Left hindlimb (tissue), 1 donor: ENCODE measurements at regions not wholly inside any gene's neighbourhood (a gene's known extent, or its start where the extent isn't known, plus 50 kb on each side); places are given as distances from the start of the nearest gene placed in this dataset.
"Not testable (repeated sequence)": the region's sequence is repeated elsewhere in the genome, so short reads cannot be mapped to it uniquely, and the experiment has no call there.

Experiments
- DNase-seq: peaks from one replicate; pipeline ENCODE4 v3.0.0-alpha.2; 2018

GRCh38 chr4:132267321-132267720, 881.8 kb upstream of the PCDH10 start:
- DNase-seq, result no peak

- DNase-seq, result no peak
Measured at GRCh38 chr4:132269303-132269990, 879.6 kb upstream of the PCDH10 start.

- no peak for DNase-seq
Measured at GRCh38 chr4:132275583-132276121, 873.4 kb upstream of the PCDH10 start.

GRCh38 chr4:132276185-132276584, 872.9 kb upstream of the PCDH10 start:
- DNase-seq, result no peak

- DNase-seq, result no peak
Measured at GRCh38 chr4:132276989-132277388, 872.1 kb upstream of the PCDH10 start.

GRCh38 chr4:132281733-132282132, 867.4 kb upstream of the PCDH10 start:
- DNase-seq, result no peak

GRCh38 chr4:132284910-132285426, 864.1 kb upstream of the PCDH10 start:
- no peak for DNase-seq

GRCh38 chr4:132297346-132297745, 851.7 kb upstream of the PCDH10 start:
- DNase-seq, result no peak

- no peak for DNase-seq
Measured at GRCh38 chr4:132299841-132300240, 849.3 kb upstream of the PCDH10 start.

GRCh38 chr4:132312521-132312920, 836.6 kb upstream of the PCDH10 start:
- DNase-seq, result no peak

- no peak for DNase-seq
Measured at GRCh38 chr4:132313852-132314251, 835.2 kb upstream of the PCDH10 start.

- no peak for DNase-seq
Measured at GRCh38 chr4:132316738-132317137, 832.4 kb upstream of the PCDH10 start.

- no peak for DNase-seq
Measured at GRCh38 chr4:132317923-132318322, 831.2 kb upstream of the PCDH10 start.

GRCh38 chr4:132328761-132329160, 820.3 kb upstream of the PCDH10 start:
- no peak for DNase-seq

- no peak for DNase-seq
Measured at GRCh38 chr4:132330994-132331393, 818.1 kb upstream of the PCDH10 start.

- no peak for DNase-seq
Measured at GRCh38 chr4:132332932-132333723, 816.0 kb upstream of the PCDH10 start.

- DNase-seq, result no peak
Measured at GRCh38 chr4:132333724-132334047, 815.4 kb upstream of the PCDH10 start.

- no peak for DNase-seq
Measured at GRCh38 chr4:132334081-132334480, 815.0 kb upstream of the PCDH10 start.

- DNase-seq, result no peak
Measured at GRCh38 chr4:132344924-132345828, 803.9 kb upstream of the PCDH10 start.

- DNase-seq, result no peak
Measured at GRCh38 chr4:132346016-132346415, 803.1 kb upstream of the PCDH10 start.

- DNase-seq, result not testable (repeated sequence)
Measured at GRCh38 chr4:132351606-132352005, 797.5 kb upstream of the PCDH10 start.

GRCh38 chr4:132382243-132382642, 766.9 kb upstream of the PCDH10 start:
- DNase-seq, result no peak
